C4-2B (cell line): ENCODE measurements at regions not wholly inside any gene's neighbourhood (a gene's known extent, or its start where the extent isn't known, plus 50 kb on each side); places are given as distances from the start of the nearest gene placed in this dataset.
"Not testable (repeated sequence)": the region's sequence is repeated elsewhere in the genome, so short reads cannot be mapped to it uniquely, and the experiment has no call there.

Experiments
- H3K27ac ChIP-seq: fragments of 450-650 bp; 2 replicates; pipeline ENCODE4 v1.5.1; 2017
- CTCF ChIP-seq: fragments of 450-650 bp; conservative IDR thresholded peaks from 2 replicates; pipeline ENCODE4 v1.5.1; 2017; ENCODE audit warnings: mild to moderate bottlenecking

- TF ChIP-seq CTCF, result peak; percentile 7; the same call in 1 of the 2 replicates
- not testable (repeated sequence) for H3K27ac ChIP-seq
Measured at GRCh38 chr2:89160306-89160705, 468.8 kb downstream of the RPIA start.

GRCh38 chr2:89161626-89162025 lies 470.2 kb downstream of the RPIA start:
- H3K27ac ChIP-seq, result not testable (repeated sequence)

- H3K27ac ChIP-seq, result not testable (repeated sequence)
Measured at GRCh38 chr2:89170506-89171173, 479.2 kb downstream of the RPIA start.

GRCh38 chr2:89171174-89171519 lies 479.7 kb downstream of the RPIA start:
- not testable (repeated sequence) for H3K27ac ChIP-seq

GRCh38 chr2:89177004-89177403 lies 485.5 kb downstream of the RPIA start:
- H3K27ac ChIP-seq, result not testable (repeated sequence)

- not testable (repeated sequence) for H3K27ac ChIP-seq
Measured at GRCh38 chr2:89182221-89182620, 490.7 kb downstream of the RPIA start.

- H3K27ac ChIP-seq, result not testable (repeated sequence)
Measured at GRCh38 chr2:89184746-89185145, 493.3 kb downstream of the RPIA start.

GRCh38 chr2:89195636-89196251 lies 504.3 kb downstream of the RPIA start:
- H3K27ac ChIP-seq, result not testable (repeated sequence)

GRCh38 chr2:89196719-89197118 lies 505.2 kb downstream of the RPIA start:
- not testable (repeated sequence) for H3K27ac ChIP-seq

GRCh38 chr2:89198026-89198425 lies 506.6 kb downstream of the RPIA start:
- H3K27ac ChIP-seq, result not testable (repeated sequence)

- H3K27ac ChIP-seq, result not testable (repeated sequence)
Measured at GRCh38 chr2:89199453-89200246, 508.2 kb downstream of the RPIA start.

GRCh38 chr2:89200247-89200527 lies 508.7 kb downstream of the RPIA start:
- not testable (repeated sequence) for H3K27ac ChIP-seq

GRCh38 chr2:89202518-89202917 lies 511.0 kb downstream of the RPIA start:
- not testable (repeated sequence) for H3K27ac ChIP-seq

GRCh38 chr2:89205153-89205552 lies 513.7 kb downstream of the RPIA start:
- TF ChIP-seq CTCF, result peak; percentile 46
- H3K27ac ChIP-seq, result not testable (repeated sequence)

- H3K27ac ChIP-seq, result not testable (repeated sequence)
Measured at GRCh38 chr2:89208144-89208932, 516.9 kb downstream of the RPIA start.

- H3K27ac ChIP-seq, result not testable (repeated sequence)
Measured at GRCh38 chr2:89213151-89213550, 521.7 kb downstream of the RPIA start.

GRCh38 chr2:89213811-89214210 lies 522.3 kb downstream of the RPIA start:
- not testable (repeated sequence) for H3K27ac ChIP-seq

GRCh38 chr2:89221474-89221873 lies 530.0 kb downstream of the RPIA start:
- H3K27ac ChIP-seq, result not testable (repeated sequence)

GRCh38 chr2:89222063-89222732 lies 530.7 kb downstream of the RPIA start:
- not testable (repeated sequence) for H3K27ac ChIP-seq
